HG02981 (cell line): ENCODE measurements at regions not wholly inside any gene's neighbourhood (a gene's known extent, or its start where the extent isn't known, plus 50 kb on each side); places are given as distances from the start of the nearest gene placed in this dataset.

Source experiments
- ATAC-seq: cut with Tn5 transposase; IDR thresholded peaks from one replicate; pipeline ENCODE4 v1.9.1; 2021; ENCODE audit warnings: mild to moderate bottlenecking, moderate library complexity; ENCODE audit not compliant: unreplicated experiment

DNA sequence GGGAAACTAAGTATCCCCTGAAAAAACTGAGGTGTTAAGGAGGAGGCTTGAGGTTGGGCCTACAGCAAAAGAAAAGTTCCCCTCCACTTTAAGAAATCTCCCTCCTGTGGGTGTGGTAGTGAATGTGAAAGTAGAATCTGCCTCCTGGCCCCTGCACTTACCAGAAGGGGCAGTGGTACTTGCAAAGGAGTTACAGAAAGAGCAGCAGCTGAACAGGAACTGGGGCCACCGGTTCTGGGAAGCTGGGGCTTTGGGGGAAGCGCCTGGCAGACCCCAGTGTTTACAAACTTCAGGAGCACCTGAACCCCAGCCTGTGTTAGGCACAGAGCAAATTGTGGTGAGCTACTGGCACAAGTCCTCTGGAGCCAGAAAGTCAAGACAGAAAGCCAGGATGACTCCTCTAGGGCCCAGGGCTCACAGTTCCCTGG lies 250.2 kb upstream of the FGGY start:
- ATAC-seq, result peak; percentile 93

DNA sequence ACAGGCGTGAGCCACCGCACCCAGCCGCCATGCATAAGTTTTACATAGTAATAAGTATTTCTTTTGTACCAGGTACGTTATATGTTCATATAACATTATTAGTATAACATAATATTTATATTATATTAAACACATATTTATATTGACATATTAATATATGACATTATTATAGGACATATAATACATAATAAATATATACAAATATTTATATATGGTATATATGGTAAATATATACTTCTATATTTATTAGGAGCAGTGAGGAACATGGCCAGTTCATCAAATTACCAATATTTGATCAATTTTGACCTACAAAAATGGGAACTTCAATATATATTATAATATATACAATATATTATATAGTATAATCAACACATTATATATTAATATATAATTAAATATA lies 245.9 kb upstream of the FGGY start:
- no peak for ATAC-seq

DNA sequence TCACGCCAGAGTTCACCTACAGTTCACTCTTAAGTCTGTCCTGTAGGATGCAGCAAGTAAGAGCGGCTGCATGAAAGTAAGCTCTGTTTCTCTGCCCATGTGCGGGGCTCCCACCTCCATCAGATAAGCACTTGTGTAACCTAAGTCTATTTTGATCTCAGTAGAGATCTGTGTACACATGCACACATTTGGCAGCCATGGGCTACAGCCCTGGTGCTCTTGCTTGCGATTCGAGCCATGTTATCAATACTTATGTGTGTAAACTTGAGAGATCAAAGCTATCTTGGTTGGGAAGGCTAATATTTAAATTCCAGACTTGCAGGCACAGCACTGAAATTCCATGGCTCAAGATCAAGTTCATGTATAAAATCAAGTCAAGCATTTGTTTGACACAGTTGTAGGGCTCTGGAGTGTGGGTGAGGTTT lies 244.7 kb upstream of the FGGY start:
- ATAC-seq, result no peak

DNA sequence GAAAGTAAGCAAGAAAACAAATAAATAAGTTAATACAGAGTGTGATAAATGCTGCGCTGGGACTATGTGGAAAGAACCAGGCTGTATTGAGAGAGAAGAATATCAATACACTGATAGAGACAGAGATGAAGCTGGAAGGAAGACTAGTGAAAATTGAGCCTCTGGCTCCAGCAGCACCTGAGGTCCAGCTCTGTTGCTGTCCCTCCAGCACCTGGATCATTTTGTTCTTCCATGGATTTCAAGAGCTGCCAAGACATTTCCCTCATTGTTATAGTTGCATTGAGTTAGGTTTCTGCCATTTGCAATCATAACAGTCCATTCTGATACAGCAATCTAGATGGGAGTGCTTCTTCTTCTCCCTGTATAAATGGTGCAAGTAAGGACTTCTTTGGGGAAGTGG lies 242.7 kb upstream of the FGGY start:
- no peak for ATAC-seq

DNA sequence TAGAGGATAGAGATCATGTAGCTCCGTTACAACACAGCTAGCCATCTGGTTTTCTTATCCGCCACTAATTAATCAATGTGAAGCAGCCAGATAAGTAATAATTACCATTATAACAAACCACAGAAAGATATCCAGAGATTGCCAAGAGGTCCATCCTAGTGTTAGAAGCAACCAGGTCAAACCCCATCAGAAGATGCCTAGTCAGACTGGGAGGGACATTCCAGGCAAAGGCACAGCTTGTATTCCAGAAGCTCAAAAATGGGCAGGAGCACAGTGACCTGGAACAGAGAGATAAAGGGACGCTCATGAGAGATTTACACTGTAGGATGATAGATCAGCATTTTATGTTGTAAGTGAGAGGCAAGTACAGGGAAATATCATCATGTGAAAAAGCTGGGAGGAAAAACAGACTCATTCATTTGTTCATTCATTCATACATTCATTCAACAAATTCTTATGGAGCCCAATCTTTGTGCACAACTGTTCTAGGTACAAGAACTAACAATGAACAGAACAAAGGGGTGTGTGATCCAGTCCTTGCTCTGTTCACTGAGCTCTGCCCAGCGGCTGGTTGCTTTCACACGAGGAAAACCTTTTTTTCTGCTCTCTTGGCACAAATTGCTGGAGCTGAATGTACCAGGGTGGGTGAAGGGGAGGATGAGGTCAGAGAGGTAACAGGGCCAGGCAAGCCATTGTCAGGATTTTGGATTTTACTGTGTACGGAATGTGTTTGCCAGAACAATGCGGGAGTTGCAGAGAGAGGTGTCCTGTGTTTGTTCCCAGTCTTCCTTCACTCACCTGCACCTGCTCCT lies 240.8 kb upstream of the FGGY start:
- ATAC-seq, result no peak

DNA sequence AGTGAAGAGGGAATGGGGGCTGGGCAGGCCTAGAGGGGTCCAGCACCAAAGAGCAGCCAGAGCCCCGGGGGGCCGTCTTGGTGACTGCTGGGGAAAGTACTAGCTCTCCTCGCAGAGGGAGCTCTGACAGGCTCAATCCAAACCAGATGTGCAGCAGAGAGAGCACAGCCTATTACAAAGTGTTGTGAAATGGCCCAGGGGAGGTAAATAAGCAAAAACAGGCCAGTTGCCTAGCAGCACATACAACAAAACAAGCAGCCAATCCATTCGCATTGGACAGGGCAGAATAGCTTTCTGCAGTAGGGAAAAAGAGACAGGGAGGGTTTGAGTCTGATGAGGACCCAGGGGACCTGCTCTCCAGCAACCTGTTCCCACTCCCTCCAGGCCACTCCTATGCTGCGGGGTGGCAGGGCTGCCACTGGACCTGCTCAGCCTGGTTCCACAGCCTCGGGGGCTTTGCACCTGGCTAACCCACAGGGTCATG lies 239.6 kb upstream of the FGGY start:
- no peak for ATAC-seq

DNA sequence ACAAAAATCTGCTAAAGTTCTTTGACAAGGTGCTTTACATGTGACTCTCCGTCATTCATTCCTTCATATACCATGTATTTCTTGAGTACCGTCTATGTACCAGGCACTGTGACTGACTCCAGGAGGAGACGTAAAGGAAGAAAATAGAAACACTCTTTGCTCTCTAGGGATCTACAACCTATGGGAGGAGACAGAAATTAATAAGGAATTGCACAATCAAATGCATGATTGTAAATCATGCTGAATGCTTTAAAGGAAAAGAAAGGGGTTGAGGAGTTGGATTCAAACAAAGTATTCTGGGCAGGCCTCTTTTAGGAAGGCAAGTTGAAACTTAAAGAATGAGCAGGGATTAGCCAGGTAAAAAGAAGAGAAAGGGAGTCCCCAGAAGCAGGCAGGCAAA lies 239.1 kb upstream of the FGGY start:
- no peak for ATAC-seq

DNA sequence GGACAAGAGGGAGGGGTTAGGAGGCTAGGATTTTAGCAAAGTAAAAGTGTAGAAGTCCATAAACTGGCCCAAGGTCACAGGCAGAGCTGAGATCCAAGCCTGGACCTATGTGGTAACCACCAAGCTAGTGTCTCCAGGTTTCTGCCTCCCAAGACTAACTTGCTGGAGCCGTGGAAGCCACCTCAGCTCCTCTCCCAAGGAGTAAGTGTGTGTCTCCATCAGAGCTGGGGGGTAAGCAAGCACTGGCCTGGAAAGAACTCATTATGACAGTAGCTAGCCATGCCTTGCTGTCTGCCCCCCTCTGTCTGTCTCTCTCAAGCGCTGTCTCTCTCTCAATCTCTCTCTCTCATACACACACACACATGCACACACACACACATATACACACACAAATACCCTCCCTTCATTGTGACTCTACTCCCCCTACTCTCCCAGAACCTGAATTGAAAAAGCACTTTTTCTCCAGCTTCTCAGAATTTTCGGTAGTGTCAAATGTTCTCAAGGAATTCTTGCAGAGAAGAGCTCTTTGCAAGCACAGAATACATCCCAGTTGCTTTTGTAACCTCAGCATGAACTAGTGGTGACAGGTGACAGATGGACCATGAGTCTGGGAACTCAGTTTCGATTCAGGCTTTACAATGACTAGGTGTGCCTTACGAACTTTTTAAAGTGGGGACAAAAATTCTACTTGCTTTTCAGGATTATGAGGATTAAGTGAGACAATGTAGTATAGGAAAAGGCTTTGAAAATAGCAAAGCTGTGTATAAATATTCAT lies 238.0 kb upstream of the FGGY start:
- no peak for ATAC-seq

DNA sequence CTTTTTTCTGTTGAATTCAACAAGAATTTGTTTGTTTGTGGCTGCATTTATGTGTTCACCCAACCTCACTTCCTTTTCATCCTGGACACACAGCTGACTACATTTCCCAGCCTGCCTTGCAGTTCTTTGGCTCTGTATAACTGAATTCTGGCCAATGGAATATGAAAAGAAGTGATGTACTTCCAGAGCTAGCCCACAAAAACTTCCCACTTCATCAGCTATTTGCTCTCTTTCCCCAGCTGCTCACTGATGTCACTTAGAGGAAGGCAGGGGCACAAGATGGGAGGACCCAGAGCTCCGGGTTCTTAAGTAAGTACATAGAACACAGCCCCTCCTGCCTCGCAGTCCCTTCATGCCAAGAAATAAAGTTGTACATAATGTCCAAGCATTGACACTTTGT lies 235.0 kb upstream of the FGGY start:
- no peak for ATAC-seq

DNA sequence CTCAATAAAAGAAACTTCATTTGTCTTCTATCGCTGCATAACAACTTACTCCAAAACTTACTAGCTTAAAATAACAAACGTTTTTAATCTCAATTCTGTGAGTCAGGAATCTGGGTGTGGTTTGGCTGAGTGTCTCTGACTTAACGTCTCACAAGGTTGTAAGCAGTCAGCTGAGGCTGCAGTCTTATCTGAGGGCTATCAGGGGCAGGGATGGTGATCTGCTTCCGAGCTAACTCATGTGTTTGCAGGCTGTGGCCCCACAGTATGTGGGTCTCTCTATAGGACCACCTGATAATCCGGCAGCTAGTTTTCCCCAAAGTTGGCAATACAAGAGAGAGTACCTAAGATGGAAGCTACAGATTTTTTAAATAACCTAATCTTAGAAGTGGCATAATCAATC lies 234.2 kb upstream of the FGGY start:
- ATAC-seq, result no peak

DNA sequence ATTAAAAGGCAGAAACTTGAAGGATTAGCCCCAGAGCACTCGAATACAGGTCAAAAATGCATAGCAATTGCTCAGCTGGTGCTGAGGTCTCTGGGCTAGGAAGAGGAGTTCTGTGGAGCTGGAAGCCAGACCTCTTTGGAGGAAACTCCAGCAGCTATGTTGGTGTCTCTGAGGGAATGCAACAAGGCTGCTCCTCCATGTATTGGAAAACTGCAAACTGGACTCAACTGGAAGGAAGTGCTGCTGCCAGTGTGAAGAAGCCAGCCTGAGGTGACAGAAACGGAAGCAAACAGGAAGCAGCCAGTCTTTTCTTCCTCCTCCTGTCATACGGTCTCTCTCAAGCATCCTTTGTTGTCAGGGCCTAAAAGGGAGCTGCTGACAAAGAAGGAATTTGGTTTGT lies 233.4 kb upstream of the FGGY start:
- ATAC-seq, result no peak

DNA sequence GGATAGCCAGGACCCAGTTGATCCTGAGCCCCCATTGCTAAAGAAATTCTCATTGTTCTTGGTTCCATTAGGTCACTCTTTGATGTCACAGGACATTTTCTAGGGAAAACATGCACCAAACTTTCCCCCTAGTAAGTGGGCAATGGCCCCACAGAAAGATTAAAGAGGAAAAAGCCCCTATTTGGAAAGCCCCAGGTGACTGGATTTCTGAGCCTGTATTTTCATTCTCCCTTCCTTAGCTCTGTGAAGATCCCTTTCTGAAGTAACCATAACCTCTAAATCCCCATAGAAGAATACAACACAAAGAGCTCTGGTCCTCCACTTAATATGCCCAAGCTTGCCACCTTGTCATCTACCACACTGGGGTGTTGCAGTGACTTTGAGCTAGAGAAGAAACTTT lies 232.3 kb upstream of the FGGY start:
- ATAC-seq, result no peak

DNA sequence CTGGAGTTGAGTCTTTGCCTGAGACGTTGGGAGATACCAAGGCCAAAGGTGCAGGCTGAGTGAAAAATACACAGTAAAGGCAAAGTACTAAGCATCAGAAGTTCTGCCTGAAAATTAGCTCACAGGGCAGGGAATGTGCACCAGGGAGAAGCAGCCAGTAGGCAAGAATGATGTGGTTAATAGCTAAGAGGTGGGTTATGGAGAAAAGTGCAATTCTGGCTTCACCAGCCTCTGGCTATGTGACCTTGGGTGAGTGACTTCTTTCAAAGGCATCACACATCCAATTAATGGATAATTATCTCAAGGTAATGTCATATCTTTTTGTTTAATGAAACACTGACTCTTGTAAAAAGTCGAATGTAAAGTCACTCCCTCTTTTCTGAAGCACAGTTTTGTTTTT lies 230.7 kb upstream of the FGGY start:
- no peak for ATAC-seq

DNA sequence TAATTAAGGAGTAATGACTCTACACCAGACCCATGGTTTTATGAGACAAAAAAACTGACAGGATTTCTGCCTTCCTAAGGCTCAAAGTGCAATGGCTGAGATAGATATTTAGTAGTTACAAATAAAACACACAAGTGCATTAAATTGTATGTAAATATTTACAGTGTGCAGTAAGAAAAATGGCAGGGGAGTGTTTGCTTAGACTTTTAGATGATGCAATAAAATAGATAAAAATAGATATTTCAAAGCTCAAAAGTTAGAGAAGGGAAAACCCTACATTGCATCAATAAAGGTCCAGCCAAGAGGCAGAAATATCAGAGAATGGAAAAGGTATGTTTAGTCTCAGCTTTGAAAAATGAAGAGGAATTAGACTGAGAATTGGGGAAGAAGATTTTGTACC lies 226.3 kb upstream of the FGGY start:
- ATAC-seq, result no peak

DNA sequence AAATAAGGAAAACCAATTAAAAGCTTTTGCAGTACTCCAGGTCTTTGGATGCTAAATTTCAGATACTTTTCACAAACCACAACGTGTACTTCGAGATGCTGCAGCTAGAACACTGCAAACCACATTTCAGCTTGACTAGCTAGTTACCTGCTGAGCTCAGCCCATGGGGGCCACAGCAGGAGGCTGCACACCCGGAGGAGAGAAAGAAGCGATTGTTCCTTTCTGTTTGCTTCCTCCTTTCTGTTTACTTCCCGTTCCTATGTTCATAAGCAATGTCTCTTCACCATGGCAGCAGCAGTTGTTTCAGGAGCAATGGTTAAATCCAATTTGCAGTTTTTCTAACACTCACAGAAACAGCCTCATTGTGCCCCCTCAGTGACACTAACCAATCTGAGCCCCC lies 225.6 kb upstream of the FGGY start:
- no peak for ATAC-seq

DNA sequence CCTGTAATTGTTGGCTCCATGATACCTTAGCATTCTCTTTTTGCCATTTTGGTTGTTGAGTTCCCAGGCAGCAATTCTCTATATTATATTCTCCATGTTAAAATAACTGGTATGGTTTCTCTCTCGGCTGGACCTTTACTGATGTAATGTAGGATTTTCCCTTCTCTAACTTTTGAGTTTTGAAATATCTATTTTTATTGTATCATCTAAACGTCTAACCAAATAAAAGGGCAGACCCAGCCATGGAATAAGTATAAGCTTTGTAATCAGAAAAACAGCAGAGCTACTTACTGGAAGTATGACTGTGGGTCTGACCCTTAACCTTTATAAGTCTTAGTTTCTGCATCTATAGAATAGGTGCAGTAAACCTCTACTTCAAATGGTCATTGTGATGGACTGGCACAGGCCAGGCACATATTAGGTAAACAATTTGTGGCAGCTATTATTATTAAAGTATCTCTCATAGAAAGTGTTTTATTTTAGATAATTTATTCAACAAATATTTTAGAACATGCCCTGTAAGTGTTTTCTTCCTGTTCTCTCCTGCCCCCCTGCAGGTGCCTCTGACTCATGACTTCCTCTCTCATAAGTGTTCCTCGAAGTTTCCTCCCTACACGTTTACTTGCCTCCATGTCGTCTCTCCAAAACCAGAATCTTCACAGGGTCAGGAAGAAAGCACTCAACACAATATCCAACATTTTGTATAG lies 224.9 kb upstream of the FGGY start:
- no peak for ATAC-seq

DNA sequence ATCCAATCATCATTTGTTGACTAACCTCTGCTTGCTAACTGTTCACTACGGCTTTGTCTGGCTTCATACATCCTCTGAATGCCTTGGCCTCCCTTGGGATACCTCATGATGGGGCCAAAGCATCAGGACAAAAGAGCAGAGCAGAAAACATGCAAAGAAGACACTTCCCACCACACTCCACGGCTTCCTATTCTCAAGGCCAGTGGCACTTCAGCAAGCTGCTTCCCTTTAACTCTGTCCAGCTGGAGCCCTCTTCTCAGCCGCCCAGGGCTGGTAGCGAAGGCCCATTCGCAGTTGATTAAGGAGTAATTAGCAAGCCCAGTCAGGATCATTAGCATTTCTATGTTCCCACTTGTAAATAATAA lies 224.3 kb upstream of the FGGY start:
- ATAC-seq, result no peak

DNA sequence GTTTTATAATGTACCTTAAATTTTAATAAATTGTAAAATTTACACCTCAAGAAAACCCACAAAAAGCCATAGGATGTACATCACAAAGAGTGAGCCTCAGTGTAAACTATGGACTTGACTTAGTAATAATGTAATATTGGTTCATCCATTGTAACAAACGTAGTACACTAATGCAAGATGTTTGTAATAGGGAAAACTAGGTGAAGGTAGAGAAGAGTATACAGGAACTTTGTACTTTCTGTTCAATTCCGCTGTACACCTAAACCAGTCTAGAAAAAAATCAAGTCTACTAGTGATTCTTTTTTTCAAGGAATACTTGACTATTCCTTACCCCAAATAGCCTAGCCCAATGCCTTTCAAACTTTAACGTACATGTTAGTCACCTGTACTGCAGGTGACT lies 222.3 kb upstream of the FGGY start:
- no peak for ATAC-seq

DNA sequence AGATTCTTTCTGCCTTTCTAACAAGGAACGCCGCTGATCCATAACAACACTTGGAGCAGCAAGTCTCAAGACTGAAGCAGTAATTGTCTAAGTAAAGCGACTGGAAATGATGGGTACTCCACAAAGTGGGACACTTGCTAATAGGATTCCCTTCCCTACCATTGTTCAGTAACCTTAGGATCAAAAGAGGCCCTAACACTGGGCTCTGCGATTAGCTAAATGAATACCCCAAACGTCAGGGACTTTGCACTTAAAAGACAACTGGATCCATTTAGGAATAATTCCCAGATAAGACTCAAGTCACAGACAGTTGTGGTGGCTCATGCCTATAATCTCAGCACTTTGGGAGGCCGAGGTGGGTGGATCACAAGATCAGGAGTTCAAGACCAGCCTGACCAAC lies 221.9 kb upstream of the FGGY start:
- no peak for ATAC-seq

DNA sequence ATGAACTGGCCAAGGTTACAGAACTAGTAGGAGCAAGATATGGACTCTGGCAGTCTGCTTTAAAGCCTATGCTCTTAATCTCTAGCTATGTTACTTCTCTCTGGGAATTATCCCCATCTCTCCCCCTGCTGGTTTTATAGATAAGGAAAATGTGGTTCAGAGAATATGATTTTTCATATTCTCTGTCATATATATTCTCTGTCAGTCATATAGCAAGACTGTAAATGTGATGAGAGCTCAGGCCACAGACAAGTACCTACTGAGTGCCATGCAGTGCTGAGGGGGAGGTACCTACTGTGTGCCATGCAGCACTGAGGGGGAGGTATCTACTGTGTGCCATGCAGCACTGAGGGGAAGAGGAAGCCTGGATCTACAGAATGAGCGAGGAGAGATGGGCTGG lies 220.3 kb upstream of the FGGY start:
- ATAC-seq, result no peak

DNA sequence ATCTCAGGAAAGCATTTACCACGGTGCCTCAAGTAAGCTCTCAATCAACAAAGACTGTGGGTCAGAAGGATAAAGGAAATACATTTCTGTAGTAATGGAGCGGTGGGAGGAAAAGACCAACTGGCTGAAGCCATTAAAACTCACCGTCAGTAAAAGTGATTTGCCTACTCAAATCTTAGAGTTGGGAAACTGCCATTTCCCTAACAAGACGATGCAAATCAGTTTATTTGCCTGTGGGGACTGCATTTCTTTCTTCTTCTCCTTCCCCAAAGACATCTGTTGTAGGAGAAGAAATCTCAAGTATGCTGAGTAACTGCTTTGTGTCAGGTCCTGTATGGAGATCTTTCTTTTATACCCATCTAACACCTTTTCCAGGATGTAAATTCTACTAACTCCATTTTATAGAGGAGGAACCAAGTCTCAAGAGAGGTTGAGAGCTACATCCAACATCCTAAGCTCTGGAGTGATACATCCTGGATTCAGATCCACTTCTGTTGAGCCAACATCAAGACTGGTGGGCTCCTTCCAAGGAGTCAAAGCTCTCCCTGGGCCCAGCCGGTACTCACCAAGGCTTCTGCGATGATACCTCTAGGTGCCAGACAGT lies 219.3 kb upstream of the FGGY start:
- ATAC-seq, result no peak
